ENCODE measurements at regions not wholly inside any gene's neighbourhood (a gene's known extent, or its start where the extent isn't known, plus 50 kb on each side); places are given as distances from the start of the nearest gene placed in this dataset.

DNA sequence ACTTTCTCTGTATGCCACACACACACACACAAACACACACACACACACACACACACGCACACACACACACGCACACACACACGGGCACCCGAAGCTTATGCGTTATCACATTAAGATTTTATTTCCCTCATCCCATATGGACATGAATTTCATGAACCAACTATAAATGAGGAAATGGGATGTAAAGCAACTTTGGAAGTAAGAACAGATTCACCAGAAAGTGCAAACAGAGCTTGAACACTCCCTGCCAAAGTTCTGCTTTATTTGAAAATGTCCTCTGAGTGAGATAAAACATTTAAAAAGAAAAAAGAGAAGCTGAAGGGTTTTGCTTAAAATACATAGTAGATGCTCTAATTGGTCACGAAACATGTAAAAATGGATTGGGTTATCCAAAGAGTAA lies 90.4 kb upstream of the OTX2 start:
- Histone ChIP-seq H3K4me3 (ENCODE audit: low read depth in 1 of 2, low read length in 1 of 2) (no peak overlapping the region), H3K4me1 (ENCODE audit: control insufficient read depth in 1 of 2, insufficient read depth in 1 of 2, low read depth in 1 of 2, low read length in 1 of 2) (no peaks in the 10 kb centered on the region), H3K36me3 (no peaks in the 10 kb centered on the region), H3K27me3 (peaks cover 17% of the 10 kb centered on the region), H3K27ac (no peak overlapping the region), H3K9me3 (no peaks in the 10 kb centered on the region)
- no peak for TF ChIP-seq CTCF (IDR thresholded peaks at IDR 0.05)

- Histone ChIP-seq H3K36me3 (no peaks in the 10 kb centered on the region), H3K4me3 (ENCODE audit: low read depth in 1 of 2, low read length in 1 of 2) (no peak overlapping the region), H3K27ac (no peak overlapping the region), H3K27me3 (peaks cover 17% of the 10 kb centered on the region), H3K9me3 (no peaks in the 10 kb centered on the region), H3K4me1 (ENCODE audit: control insufficient read depth in 1 of 2, insufficient read depth in 1 of 2, low read depth in 1 of 2, low read length in 1 of 2) (no peaks in the 10 kb centered on the region)
- TF ChIP-seq CTCF (IDR thresholded peaks at IDR 0.05) = no peak
These were observed 89.5 kb upstream of the OTX2 start for GRCh38 chr14:56899829-56900228.

GRCh38 chr14:56896922-56897321 lies 86.6 kb upstream of the OTX2 start:
- TF ChIP-seq CTCF (IDR thresholded peaks at IDR 0.05) = no peak
- no peaks in the 10 kb centered on the region for H3K9me3 ChIP-seq
- no peaks in the 10 kb centered on the region for H3K27me3 ChIP-seq
- no peaks in the 10 kb centered on the region for H3K36me3 ChIP-seq
- H3K4me1 ChIP-seq (ENCODE audit: control insufficient read depth in 1 of 2, insufficient read depth in 1 of 2, low read depth in 1 of 2, low read length in 1 of 2) = no peaks in the 10 kb centered on the region
- no peak overlapping the region for H3K27ac ChIP-seq
- no peak overlapping the region for H3K4me3 ChIP-seq (ENCODE audit: low read depth in 1 of 2, low read length in 1 of 2)

DNA sequence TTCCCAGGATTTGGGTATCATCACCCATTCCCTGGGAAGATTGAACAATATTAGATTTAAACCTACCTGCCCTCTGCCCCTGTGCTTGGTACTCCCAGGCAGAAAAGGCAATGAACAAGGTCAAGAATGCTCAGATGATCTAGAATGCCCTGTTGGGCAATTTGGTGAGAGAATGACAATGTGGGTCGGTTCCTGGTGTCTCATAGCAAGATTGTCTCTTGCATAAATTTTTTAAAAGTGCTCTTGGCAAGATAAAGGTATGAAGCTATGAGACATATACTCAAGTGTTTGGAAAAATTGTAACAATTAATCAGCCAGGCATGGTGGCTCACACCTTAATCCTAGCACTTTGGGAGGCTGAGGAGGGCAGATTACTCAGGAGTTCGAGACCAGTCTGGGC lies 86.0 kb upstream of the OTX2 start:
- Histone ChIP-seq H3K4me3 (ENCODE audit: low read depth in 1 of 2, low read length in 1 of 2) (no peak overlapping the region), H3K27ac (no peak overlapping the region), H3K36me3 (no peaks in the 10 kb centered on the region), H3K27me3 (no peaks in the 10 kb centered on the region), H3K4me1 (ENCODE audit: control insufficient read depth in 1 of 2, insufficient read depth in 1 of 2, low read depth in 1 of 2, low read length in 1 of 2) (no peaks in the 10 kb centered on the region), H3K9me3 (no peaks in the 10 kb centered on the region)
- TF ChIP-seq CTCF (IDR thresholded peaks at IDR 0.05) = no peak

DNA sequence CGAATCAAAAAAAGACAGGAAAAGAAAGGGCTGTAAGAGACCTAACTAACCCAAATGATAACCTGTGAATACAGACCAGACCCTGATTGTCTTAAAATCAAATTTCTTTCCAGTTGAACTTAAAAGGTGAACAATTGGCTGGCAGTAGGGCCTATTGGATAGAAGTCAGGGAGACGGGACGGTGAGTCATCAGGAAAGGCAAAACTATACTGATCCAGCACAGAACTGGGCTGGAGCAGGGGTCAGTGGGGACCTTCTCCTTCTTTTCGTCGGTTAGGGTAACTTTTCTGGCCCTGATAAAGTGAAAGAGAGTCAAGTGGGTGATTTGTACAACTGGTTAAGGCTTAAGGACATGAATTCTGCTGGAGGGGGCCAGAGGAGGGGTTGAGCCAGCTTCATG lies 84.9 kb upstream of the OTX2 start:
- Histone ChIP-seq H3K4me3 (ENCODE audit: low read depth in 1 of 2, low read length in 1 of 2) (no peak overlapping the region), H3K27me3 (no peaks in the 10 kb centered on the region), H3K36me3 (no peaks in the 10 kb centered on the region), H3K9me3 (no peaks in the 10 kb centered on the region), H3K4me1 (ENCODE audit: control insufficient read depth in 1 of 2, insufficient read depth in 1 of 2, low read depth in 1 of 2, low read length in 1 of 2) (no peaks in the 10 kb centered on the region), H3K27ac (no peak overlapping the region)
- no peak for TF ChIP-seq CTCF (IDR thresholded peaks at IDR 0.05)

DNA sequence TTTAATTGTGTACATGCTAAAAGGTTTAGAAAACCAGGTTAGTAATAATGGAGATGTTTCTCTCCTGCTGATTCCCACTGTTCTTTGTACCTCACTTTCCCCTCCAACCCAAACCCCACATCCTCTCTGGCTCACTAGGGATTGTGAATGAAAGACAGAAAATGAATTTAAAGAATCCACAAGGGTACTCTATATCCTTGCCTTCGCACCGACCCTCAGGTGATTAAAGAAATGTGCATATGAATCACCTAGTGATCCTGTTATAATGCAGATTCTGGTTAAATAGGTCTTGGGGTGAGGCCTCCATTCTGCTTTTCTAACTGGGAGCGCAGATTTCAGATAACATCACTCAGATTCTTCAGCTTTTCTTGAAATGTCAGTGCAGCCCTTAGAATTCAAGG lies 84.3 kb upstream of the OTX2 start:
- Histone ChIP-seq H3K27ac (no peak overlapping the region), H3K27me3 (no peaks in the 10 kb centered on the region), H3K9me3 (no peaks in the 10 kb centered on the region), H3K4me1 (ENCODE audit: control insufficient read depth in 1 of 2, insufficient read depth in 1 of 2, low read depth in 1 of 2, low read length in 1 of 2) (no peaks in the 10 kb centered on the region), H3K36me3 (no peaks in the 10 kb centered on the region), H3K4me3 (ENCODE audit: low read depth in 1 of 2, low read length in 1 of 2) (no peak overlapping the region)
- no peak for TF ChIP-seq CTCF (IDR thresholded peaks at IDR 0.05)

Data from neutrophil (primary cell).